ENCODE measurements at regions not wholly inside any gene's neighbourhood (a gene's known extent, or its start where the extent isn't known, plus 50 kb on each side); places are given as distances from the start of the nearest gene placed in this dataset.
"Not testable (repeated sequence)": the region's sequence is repeated elsewhere in the genome, so short reads cannot be mapped to it uniquely, and the experiment has no call there.

DNA sequence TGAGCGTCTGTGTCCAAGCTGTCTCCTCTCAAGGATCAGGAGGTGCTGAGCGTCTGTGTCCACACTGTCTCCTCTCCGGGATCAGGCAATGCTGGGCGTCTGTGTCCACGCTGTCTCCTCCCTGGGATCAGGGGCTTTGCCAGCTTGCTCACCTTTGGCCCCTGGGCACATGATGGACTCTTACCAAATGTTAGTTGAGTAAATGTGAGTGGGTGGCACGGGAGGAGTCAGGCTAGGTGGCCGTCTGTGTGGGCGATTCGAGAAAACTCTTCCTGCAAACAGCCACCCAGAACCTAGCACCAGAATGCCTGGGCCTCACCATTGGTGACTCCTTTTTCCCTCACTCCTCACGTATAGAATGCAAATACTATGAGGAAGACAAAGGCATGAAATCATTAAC is 162.9 kb downstream of the LAT start:
- H3K36me3 ChIP-seq (ENCODE audit: insufficient read depth, low read length); H3K9me3 ChIP-seq (ENCODE audit: control insufficient read depth, insufficient read depth, low read length); H3K9ac ChIP-seq (ENCODE audit: low read depth, low read length); H3K4me1 ChIP-seq (ENCODE audit: insufficient read depth, low read length): not testable (repeated sequence)

DNA sequence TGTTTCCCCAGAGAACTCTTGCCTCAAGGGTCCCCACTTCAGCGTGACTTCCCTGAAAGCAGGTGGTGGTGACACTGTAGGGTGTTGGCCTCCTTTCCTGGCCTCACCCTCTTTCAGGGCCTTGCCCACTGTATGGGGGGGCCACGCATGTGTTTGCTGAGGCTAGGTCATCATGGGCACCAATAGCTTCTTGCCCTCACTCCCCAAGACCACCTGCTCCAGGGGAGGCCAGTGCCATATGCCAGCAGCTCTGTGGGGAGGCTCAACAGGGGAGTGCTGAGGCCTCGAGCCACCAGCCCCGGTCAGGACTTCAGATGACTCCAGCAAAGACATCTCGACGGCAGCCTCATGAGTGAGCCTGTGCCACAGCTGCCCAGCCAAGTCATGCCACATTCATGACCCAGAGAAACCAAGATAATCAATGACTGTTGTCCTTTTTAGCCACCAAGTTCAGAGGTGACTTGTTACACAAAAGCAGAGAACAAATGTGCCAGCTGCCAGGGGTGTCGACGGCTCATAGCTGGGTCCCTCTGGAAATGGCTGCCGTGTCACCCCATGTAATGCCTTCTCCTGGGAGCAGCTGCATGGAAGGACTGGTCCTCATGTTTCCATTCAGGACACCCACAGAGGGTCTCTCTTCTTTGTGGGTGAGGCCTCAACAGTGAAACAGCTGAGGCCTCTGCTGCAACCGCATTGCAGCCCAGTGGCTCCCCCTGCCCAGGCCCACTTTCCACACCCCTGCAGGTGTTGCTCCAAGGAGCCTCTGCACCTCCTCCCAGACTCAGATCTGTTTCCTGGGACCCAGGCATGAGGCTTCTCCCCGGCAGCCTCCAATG is 162.2 kb downstream of the LAT start:
- H3K4me1 ChIP-seq (ENCODE audit: insufficient read depth, low read length); H3K36me3 ChIP-seq (ENCODE audit: insufficient read depth, low read length): not testable (repeated sequence)

DNA sequence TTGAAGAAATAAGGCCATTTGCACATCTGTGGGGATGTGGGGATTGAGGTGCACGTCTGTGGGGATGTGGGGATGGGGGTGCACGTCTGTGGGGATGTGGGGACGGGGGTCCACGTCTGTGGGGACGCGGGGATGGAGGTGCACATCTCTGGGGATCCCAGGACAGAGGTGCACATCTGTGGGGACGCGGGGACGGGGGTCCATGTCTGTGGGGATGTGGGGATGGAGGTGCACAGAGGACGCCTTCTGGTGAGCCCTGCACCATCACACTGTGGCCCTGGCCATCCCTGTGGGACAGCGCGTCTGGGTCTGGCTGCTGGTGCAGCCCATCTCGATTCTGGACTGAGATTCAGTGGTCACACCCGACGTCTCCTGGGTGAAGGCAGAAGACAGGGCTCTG is 161.4 kb downstream of the LAT start:
- H3K36me3 ChIP-seq (ENCODE audit: insufficient read depth, low read length): no peaks in the 10 kb centered on the region
- no peak overlapping the region for H3K9ac ChIP-seq (ENCODE audit: low read depth, low read length)
- no peaks in the 10 kb centered on the region for H3K9me3 ChIP-seq (ENCODE audit: control insufficient read depth, insufficient read depth, low read length)
- no peaks in the 10 kb centered on the region for H3K4me1 ChIP-seq (ENCODE audit: insufficient read depth, low read length)

More for the DNA sequence above, 162.2 kb downstream of the LAT start:
- H3K9ac ChIP-seq (ENCODE audit: low read depth, low read length); H3K9me3 ChIP-seq (ENCODE audit: control insufficient read depth, insufficient read depth, low read length): not testable (repeated sequence)

- not testable (repeated sequence) for H3K4me1 ChIP-seq (ENCODE audit: insufficient read depth, low read length); H3K36me3 ChIP-seq (ENCODE audit: insufficient read depth, low read length); H3K9me3 ChIP-seq (ENCODE audit: control insufficient read depth, insufficient read depth, low read length); H3K9ac ChIP-seq (ENCODE audit: low read depth, low read length)
These were observed 160.8 kb downstream of the LAT start for GRCh38 chr16:29145486-29146225.

DNA sequence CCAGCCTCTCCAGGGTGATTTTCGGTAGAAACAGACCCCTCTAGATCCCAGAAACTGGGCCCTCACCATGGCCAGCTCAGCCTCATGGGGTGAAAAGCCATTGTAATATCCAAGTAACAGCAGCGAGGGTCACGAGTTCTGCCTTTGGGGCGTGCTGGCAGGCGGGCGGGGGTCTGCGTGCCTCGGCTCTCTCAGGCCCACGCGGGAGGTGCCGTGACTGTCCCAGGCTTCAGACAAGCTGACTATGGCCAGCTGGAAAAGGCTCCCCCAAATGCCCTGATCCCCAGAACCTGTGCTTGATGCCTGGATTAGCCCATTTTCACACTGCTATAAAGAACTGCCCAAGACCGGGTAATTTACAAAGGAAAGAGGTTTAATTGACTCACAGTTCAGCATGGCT is 160.2 kb downstream of the LAT start:
- not testable (repeated sequence) for H3K36me3 ChIP-seq (ENCODE audit: insufficient read depth, low read length); H3K9ac ChIP-seq (ENCODE audit: low read depth, low read length); H3K9me3 ChIP-seq (ENCODE audit: control insufficient read depth, insufficient read depth, low read length); H3K4me1 ChIP-seq (ENCODE audit: insufficient read depth, low read length)

GRCh38 chr16:29144669-29145062 is 159.8 kb downstream of the LAT start:
- not testable (repeated sequence) for H3K36me3 ChIP-seq (ENCODE audit: insufficient read depth, low read length); H3K9ac ChIP-seq (ENCODE audit: low read depth, low read length); H3K4me1 ChIP-seq (ENCODE audit: insufficient read depth, low read length); H3K9me3 ChIP-seq (ENCODE audit: control insufficient read depth, insufficient read depth, low read length)

DNA sequence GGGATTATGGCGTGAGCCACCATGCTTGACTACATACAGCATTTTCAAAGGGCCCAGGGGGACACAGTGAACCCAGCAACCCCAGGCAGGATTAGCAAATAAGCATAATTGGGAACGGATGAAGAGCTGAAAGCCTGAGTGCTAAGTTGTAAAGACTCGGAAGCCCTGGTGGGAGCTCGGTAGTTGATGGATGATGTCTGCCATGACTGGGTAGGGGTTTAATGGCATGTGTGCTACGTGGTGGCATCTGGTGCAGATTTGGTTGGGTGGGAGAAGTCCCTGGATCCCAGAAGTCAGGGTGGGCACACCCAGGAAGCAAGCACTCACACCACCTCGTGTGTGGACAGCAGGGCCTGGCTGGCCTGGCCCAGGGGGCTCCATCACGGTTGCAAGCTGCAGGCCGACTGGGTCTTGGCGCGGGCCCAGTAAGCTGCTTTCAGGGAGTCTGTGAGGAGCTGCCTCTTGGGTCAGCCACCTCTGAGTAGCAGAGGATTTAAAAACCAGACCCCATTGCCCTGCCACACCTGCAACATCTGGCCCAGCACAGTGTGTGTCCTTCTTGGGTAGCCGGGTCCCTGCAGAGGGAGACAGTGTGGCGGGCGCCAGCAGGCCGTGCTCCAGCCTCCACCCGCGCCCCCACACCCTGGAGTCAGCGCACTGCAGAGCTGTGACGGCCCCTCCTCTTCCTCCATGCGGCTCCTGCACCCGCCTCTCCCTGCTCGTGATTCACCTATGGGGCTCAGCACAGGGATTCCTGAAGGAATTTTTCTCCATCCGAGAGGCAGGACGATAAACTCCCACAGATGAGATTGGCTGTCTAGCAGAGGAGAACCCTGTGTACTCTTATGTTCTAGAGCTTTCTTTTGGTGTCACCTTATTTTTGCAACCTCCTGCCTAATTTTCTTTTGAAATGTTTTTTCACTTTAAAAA is 159.2 kb downstream of the LAT start:
- not testable (repeated sequence) for H3K9ac ChIP-seq (ENCODE audit: low read depth, low read length); H3K36me3 ChIP-seq (ENCODE audit: insufficient read depth, low read length); H3K9me3 ChIP-seq (ENCODE audit: control insufficient read depth, insufficient read depth, low read length); H3K4me1 ChIP-seq (ENCODE audit: insufficient read depth, low read length)

DNA sequence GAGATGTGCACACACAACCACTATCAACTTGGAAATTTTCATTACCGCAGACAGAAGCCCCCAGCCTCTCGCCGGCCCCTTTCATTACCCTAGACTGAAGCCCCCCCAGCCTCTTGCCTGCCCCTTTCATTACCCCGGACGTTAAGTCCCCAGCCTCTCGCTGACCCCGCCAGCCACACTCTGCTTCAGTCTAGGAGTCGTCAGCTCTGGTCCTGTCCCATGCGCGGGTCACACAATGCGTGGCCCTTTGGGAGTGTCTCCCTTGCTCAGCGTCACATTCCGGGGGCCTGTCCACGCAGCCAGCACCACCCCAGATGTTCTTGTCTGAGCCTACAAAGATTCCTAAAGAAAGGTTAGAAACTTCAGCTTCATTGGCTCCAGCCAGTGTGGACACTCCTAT is 157.7 kb downstream of the LAT start:
- H3K4me1 ChIP-seq (ENCODE audit: insufficient read depth, low read length); H3K9ac ChIP-seq (ENCODE audit: low read depth, low read length); H3K36me3 ChIP-seq (ENCODE audit: insufficient read depth, low read length); H3K9me3 ChIP-seq (ENCODE audit: control insufficient read depth, insufficient read depth, low read length): not testable (repeated sequence)

DNA sequence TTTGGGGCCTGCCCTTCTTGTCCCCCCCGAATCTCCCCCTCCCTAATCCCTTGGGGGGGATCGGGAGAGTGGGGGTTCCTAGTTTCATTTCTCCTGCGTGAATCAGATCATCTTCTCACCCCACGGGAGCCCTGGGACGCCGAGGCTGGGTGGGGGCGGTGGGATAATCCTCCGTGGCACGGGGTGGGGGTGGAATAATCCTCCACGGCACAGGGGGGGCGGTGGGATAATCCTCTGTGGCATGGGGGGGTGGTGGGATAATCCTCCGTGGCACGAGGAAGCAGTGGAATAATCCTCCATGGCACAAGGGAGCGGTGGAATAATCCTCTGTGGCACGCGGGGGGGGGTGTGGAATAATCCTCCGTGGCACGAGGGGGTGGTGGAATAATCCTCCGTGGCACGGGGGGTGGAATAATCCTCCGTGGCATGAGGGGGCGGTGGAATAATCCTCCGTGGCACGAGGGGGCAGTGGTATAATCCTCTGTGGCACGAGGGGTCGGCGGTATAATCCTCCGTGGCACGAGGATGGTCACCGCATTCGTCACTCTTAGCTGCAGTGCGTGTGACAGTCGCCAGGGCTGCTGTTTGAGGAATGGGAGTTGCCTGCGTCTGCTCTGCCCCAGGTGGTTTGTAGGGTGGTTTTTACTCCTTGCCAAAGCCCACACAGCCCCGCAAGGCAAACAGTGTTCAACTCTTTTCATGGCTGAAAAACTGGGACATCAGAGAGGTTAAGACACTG is 156.9 kb downstream of the LAT start:
- Histone ChIP-seq H3K4me1 (ENCODE audit: insufficient read depth, low read length) (peaks cover 4% of the 10 kb centered on the region; the same call in 1 of the 2 replicates), H3K9me3 (ENCODE audit: control insufficient read depth, insufficient read depth, low read length) (no peaks in the 10 kb centered on the region), H3K9ac (ENCODE audit: low read depth, low read length) (no peak overlapping the region), H3K36me3 (ENCODE audit: insufficient read depth, low read length) (no peaks in the 10 kb centered on the region)

DNA sequence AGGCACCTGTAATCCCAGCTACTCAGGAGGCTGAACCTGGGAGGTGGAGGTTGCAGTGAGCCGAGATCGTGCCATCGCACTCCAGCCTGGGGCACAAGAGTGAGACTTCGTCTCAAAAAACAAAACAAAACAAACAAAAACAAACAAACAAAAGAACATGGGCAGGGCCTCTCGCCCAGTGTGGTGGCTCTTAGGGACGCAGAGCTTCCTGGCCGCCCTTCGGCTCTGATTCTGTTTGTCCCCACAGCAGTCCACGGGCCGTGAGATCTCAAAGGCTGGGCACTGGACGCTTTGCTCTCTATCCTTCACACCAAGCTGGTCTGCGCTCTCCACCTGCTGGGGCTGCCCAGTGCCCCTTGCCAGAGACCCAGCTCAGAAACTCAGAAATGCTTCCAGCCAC is 156.3 kb downstream of the LAT start:
- not testable (repeated sequence) for H3K36me3 ChIP-seq (ENCODE audit: insufficient read depth, low read length); H3K9me3 ChIP-seq (ENCODE audit: control insufficient read depth, insufficient read depth, low read length); H3K4me1 ChIP-seq (ENCODE audit: insufficient read depth, low read length); H3K9ac ChIP-seq (ENCODE audit: low read depth, low read length)

GRCh38 chr16:29139901-29140855 is 155.3 kb downstream of the LAT start:
- not testable (repeated sequence) for H3K9ac ChIP-seq (ENCODE audit: low read depth, low read length); H3K4me1 ChIP-seq (ENCODE audit: insufficient read depth, low read length); H3K36me3 ChIP-seq (ENCODE audit: insufficient read depth, low read length); H3K9me3 ChIP-seq (ENCODE audit: control insufficient read depth, insufficient read depth, low read length)

- peaks cover 4% of the 10 kb centered on the region; the same call in 1 of the 2 replicates for H3K4me1 ChIP-seq (ENCODE audit: insufficient read depth, low read length)
- H3K9me3 ChIP-seq (ENCODE audit: control insufficient read depth, insufficient read depth, low read length): no peaks in the 10 kb centered on the region
- H3K9ac ChIP-seq (ENCODE audit: low read depth, low read length): no peak overlapping the region
- no peaks in the 10 kb centered on the region for H3K36me3 ChIP-seq (ENCODE audit: insufficient read depth, low read length)
These were observed 154.5 kb downstream of the LAT start for GRCh38 chr16:29139261-29139802.

GRCh38 chr16:29138698-29139097 is 153.8 kb downstream of the LAT start:
- H3K36me3 ChIP-seq (ENCODE audit: insufficient read depth, low read length); H3K9ac ChIP-seq (ENCODE audit: low read depth, low read length); H3K9me3 ChIP-seq (ENCODE audit: control insufficient read depth, insufficient read depth, low read length); H3K4me1 ChIP-seq (ENCODE audit: insufficient read depth, low read length): not testable (repeated sequence)
